A673 (cell line): ENCODE measurements at regions not wholly inside any gene's neighbourhood (a gene's known extent, or its start where the extent isn't known, plus 50 kb on each side); places are given as distances from the start of the nearest gene placed in this dataset.

ENCODE experiments used
- CTCF ChIP-seq: fragments of 300-800, 200-600 bp; sonication (generic); conservative IDR thresholded peaks from 2 replicates; pipeline ENCODE4 v1.5.1; 2017; ENCODE audit warnings: low read depth, mild to moderate bottlenecking, antibody characterized with exemption, low read length, moderate library complexity, mixed read lengths
- EZH2 ChIP-seq: fragments of 200-600 bp; sonication (generic); IDR thresholded peaks from 2 replicates; pipeline ENCODE4 v1.6.1; 2017; ENCODE audit warnings: borderline replicate concordance, low read depth, mild to moderate bottlenecking, mixed read lengths, antibody characterized with exemption, low read length; ENCODE audit not compliant: poor library complexity, severe bottlenecking

GRCh38 chr3:39671600-39671999, 137.8 kb upstream of the MYRIP start:
- TF ChIP-seq EZH2 (no peak), CTCF (no peak)
